ENCODE measurements at regions not wholly inside any gene's neighbourhood (a gene's known extent, or its start where the extent isn't known, plus 50 kb on each side); places are given as distances from the start of the nearest gene placed in this dataset.

DNA sequence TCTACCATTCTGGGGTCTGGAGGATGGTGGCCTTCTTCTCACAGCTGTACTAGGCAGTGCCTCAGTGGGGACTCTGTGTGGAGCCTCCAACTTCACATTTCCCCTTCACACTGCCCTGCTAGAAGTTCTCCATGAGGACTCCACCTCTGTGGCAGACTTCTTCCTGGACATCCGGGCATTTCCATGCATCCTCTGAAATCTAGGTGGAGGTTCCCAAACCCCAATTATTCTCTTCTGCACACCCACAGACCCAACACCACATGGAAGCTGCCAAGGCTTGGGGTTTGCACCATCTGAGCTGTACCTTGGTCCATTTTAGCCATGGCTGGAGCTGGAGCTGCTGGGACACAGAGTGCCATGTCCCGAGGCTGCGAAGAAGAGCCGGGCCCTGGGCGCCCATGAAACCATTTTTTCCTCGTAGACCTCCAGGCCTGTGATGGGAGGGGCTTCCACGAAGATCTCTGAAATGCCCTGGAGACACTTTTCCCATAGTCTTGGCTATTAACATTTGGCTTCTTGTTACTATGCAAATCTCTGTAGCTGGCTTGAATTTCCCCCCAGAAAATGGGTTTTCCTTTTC is 170.5 kb downstream of the FOXD2 start:
- no peaks in the 10 kb centered on the region for H3K36me3 ChIP-seq (ENCODE audit: control insufficient read depth in 2 of 2, extremely low read depth in 1 of 2, insufficient read depth in 2 of 2, low read length in 2 of 2)
- no peak for TF ChIP-seq EZH2 (IDR thresholded peaks at IDR 0.05; ENCODE audit: low read length)
- TF ChIP-seq, protein P1, sequence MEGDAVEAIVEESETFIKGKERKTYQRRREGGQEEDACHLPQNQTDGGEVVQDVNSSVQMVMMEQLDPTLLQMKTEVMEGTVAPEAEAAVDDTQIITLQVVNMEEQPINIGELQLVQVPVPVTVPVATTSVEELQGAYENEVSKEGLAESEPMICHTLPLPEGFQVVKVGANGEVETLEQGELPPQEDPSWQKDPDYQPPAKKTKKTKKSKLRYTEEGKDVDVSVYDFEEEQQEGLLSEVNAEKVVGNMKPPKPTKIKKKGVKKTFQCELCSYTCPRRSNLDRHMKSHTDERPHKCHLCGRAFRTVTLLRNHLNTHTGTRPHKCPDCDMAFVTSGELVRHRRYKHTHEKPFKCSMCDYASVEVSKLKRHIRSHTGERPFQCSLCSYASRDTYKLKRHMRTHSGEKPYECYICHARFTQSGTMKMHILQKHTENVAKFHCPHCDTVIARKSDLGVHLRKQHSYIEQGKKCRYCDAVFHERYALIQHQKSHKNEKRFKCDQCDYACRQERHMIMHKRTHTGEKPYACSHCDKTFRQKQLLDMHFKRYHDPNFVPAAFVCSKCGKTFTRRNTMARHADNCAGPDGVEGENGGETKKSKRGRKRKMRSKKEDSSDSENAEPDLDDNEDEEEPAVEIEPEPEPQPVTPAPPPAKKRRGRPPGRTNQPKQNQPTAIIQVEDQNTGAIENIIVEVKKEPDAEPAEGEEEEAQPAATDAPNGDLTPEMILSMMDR (optimal IDR thresholded peaks at IDR 0.05 in 1 of 3, IDR thresholded peaks at IDR 0.05 in 1 of 3, conservative IDR thresholded peaks at IDR 0.05 in 1 of 3; ENCODE audit: extremely low read depth in 1 of 3, insufficient read depth in 2 of 3, low read length in 3 of 3): no peak
- no peak overlapping the region for H3K4me3 ChIP-seq (ENCODE audit: control insufficient read depth in 2 of 3, extremely low read depth in 1 of 3, insufficient read depth in 2 of 3, low read depth in 1 of 3, low read length in 3 of 3)
- no peak overlapping the region for H2AFZ ChIP-seq (ENCODE audit: control insufficient read depth, low read length)
- no peaks in the 10 kb centered on the region for H3K4me1 ChIP-seq (ENCODE audit: control insufficient read depth, extremely low read depth, insufficient read depth, low read length)
- dilution Hi-C loops (cut with MboI; ENCODE audit: extremely low pct_ligation_motif_present, low sequenced_read_pairs): no loop called here
- H3K9me3 ChIP-seq (ENCODE audit: control insufficient read depth, low read depth, low read length): no peaks in the 10 kb centered on the region
- H3K27me3 ChIP-seq (ENCODE audit: control insufficient read depth, extremely low read depth, insufficient read depth, low read length): no peaks in the 10 kb centered on the region
- H4K20me1 ChIP-seq (ENCODE audit: control insufficient read depth, extremely low read depth, insufficient read depth, low read length): no peaks in the 10 kb centered on the region
- no peak overlapping the region for H3K4me2 ChIP-seq (ENCODE audit: control insufficient read depth, extremely low read depth, insufficient read depth, low read depth, low read length)
- no peaks in the 10 kb centered on the region for H3K9me1 ChIP-seq (ENCODE audit: control insufficient read depth, extremely low read depth, insufficient read depth, low read length)
- H3K79me2 ChIP-seq (ENCODE audit: control insufficient read depth, insufficient read depth, low read length): no peaks in the 10 kb centered on the region
- no peak for FAIRE-seq
- no peak for DNase-seq (ENCODE audit: low read depth, low spot score)
- no peak overlapping the region for H3K27ac ChIP-seq (ENCODE audit: control insufficient read depth, insufficient read depth, low read length)
- no peak overlapping the region for H3K9ac ChIP-seq (ENCODE audit: control insufficient read depth, extremely low read depth, insufficient read depth, low read length)

DNA sequence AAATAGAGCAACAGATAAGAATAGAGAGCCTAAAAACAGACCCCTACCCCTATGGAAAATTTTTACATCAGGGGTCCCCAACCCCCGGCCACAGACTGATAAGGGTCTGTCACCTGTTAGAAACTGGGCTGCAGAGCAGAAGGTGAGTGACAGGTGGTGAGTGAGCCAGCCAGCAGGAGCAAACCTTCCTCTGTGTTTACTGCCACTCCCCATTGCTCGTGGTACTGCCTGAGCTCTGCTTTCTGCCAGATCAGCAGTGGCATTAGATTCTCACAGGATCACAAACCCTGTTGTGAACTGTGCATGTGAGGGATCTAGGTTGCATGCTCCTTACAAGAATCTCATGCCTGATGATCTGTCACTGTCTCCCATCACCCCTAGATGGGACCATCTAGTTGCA is 174.1 kb downstream of the FOXD2 start:
- Histone ChIP-seq H2AFZ (ENCODE audit: control insufficient read depth, low read length) (no peak overlapping the region), H3K27ac (ENCODE audit: control insufficient read depth, insufficient read depth, low read length) (no peak overlapping the region), H3K9ac (ENCODE audit: control insufficient read depth, extremely low read depth, insufficient read depth, low read length) (no peak overlapping the region), H4K20me1 (ENCODE audit: control insufficient read depth, extremely low read depth, insufficient read depth, low read length) (no peaks in the 10 kb centered on the region), H3K4me2 (ENCODE audit: control insufficient read depth, extremely low read depth, insufficient read depth, low read depth, low read length) (no peak overlapping the region), H3K27me3 (ENCODE audit: control insufficient read depth, extremely low read depth, insufficient read depth, low read length) (no peaks in the 10 kb centered on the region), H3K9me1 (ENCODE audit: control insufficient read depth, extremely low read depth, insufficient read depth, low read length) (no peaks in the 10 kb centered on the region), H3K36me3 (ENCODE audit: control insufficient read depth in 2 of 2, extremely low read depth in 1 of 2, insufficient read depth in 2 of 2, low read length in 2 of 2) (no peaks in the 10 kb centered on the region), H3K4me1 (ENCODE audit: control insufficient read depth, extremely low read depth, insufficient read depth, low read length) (no peaks in the 10 kb centered on the region), H3K4me3 (ENCODE audit: control insufficient read depth in 2 of 3, extremely low read depth in 1 of 3, insufficient read depth in 2 of 3, low read depth in 1 of 3, low read length in 3 of 3) (no peak overlapping the region), H3K79me2 (ENCODE audit: control insufficient read depth, insufficient read depth, low read length) (no peaks in the 10 kb centered on the region), H3K9me3 (ENCODE audit: control insufficient read depth, low read depth, low read length) (no peaks in the 10 kb centered on the region)
- DNase-seq (ENCODE audit: low read depth, low spot score): no peak
- no peak for TF ChIP-seq EZH2 (IDR thresholded peaks at IDR 0.05; ENCODE audit: low read length)
- TF ChIP-seq, protein P1 (optimal IDR thresholded peaks at IDR 0.05 in 1 of 3, IDR thresholded peaks at IDR 0.05 in 1 of 3, conservative IDR thresholded peaks at IDR 0.05 in 1 of 3; ENCODE audit: extremely low read depth in 1 of 3, insufficient read depth in 2 of 3, low read length in 3 of 3): no peak
- dilution Hi-C loops (cut with MboI; ENCODE audit: extremely low pct_ligation_motif_present, low sequenced_read_pairs): no loop called here
- FAIRE-seq: no peak
